Activated gamma-delta T cell treated with Interleukin-2 at 50 U/mL for 16 hours (primary cell): ENCODE measurements at regions not wholly inside any gene's neighbourhood (a gene's known extent, or its start where the extent isn't known, plus 50 kb on each side); places are given as distances from the start of the nearest gene placed in this dataset.
"Not testable (repeated sequence)": the region's sequence is repeated elsewhere in the genome, so short reads cannot be mapped to it uniquely, and the experiment has no call there.

ENCODE experiments used
- DNase-seq: peaks from one replicate; pipeline ENCODE4 v3.0.0-alpha.2; 2020

DNA sequence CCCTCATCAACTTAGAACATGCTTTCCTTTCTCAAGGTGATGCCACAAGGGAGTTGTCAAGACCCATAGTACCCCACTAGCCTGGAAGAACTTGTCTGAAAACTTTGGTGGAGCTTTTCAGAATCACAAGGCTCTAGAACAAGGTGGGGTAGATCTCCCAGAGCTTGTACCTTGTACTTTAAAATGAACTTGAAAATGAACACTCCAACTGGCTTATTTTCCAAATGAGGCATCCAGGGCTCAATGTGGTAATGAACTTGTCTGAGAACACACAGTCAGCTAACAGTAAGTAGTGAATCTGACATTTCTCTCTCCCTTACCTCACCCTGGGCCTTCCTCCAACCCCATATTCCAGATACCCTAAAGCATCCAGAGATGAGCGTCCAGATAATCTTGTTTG lies 81.8 kb upstream of the THBS1 start:
- no peak for DNase-seq

DNA sequence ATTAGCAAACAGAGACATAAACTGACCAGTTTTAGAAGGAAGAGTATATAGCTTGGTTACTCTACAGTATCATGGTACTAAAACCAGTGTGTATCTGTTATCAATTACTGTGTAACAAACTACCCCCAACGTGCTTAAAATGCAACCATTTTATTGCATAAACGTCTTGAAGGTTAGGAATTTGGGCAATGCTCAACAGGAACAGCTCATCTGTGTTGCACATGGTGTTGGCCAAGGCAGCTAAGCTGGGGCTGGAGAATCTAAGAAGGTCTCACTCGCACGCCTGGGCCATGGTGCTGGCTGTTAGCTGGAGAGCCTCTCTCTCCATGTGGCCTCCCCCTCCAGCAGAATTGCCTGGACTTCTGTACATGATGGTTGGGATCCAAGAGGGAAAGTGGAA lies 81.2 kb upstream of the THBS1 start:
- DNase-seq = no peak

DNA sequence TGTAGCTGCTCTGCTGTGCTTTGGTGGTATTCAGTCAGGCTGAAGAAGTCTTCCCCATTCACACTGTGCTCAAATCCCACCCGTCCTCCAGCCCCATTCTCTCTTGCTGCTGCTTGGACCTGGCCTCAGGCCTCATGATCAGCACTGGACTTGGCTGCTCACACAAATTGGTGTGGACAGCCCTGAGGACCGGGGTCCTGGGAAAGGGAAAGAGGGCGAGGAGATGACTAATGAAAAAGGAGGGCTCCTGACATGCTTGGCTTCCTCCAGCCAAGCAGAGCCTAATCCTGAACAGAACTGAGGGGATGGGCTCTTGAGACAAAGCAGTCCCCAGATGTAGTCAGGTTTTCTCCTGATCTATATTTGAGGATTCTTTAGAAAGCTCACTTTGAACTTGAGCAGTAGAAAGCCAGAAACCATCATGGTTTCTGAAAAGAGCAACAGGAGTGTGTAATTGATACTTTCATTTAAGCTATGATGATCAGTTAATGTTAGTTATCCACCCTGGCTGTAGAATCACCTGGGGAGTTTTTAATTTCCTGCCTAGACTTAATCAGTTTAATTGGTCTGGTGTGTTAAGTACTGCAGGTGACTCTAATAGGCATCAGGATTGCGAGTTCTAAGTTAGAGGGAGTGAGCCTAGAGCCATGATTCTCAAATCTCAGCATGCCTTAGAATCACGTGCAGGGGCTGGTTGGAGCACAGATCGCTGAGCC lies 79.4 kb upstream of the THBS1 start:
- DNase-seq = no peak

DNA sequence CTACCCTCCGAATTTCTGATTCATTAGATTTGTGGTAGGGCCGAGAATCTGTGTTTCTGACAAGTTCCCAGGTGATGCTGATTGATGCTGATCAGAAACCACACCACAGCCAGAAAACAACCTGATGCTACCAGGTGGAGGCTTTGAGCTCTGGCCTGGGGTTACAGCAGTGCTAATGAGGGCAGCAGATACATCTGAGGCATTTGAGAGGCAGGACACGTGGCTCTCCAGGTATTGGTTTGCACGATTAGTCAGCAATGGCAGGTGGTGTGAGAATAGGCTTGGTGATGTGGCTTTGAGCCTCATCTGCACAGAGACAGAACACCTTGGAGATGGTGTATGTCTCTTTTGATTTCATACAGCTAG lies 78.8 kb upstream of the THBS1 start:
- DNase-seq = no peak

DNA sequence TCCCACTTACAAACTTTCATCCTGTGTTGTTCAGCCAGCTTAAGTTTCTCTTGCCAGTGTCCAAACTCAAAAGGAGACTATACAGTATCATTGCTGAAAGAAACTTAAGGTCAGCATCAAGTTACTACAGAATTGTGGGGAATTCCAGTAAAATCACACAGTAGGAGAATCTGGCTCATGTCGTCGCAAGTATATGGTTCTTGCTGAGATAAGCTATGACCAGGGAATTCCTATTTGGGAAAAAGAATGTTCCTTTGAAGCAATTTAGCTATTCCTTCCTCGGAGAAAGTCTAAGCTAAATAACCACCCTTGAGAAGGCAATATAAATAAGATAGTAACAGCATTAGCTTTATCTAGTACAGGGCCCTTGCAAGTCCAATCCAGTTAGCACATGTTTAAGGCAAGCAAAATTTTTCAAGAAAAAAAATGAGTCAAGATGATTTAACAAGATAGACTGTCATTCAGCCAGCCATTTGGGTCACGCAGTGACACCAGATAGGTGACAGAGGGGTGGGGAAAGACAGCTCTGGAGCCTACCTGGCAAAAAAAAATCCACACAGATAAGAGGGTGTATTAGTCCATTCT lies 78.2 kb upstream of the THBS1 start:
- no peak for DNase-seq

DNA sequence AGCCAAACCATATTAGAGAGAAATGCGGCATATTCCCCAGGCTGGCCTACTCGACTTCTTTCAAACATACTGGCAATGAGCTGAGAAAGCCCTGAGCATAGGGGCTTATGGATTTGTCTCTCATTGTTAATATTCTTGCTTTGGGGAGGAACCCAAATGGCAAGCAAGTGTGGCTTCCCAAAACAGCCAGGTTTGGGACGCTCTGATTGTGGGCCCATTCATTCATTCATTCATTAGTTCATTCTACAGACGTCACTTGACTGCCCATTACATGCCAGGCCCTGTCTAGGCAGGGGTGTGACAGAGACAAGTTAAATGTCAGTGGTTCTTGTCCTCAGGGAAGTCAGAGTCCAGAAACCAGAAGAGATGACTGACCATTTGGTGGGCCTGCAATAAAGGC lies 77.4 kb upstream of the THBS1 start:
- DNase-seq = no peak

DNA sequence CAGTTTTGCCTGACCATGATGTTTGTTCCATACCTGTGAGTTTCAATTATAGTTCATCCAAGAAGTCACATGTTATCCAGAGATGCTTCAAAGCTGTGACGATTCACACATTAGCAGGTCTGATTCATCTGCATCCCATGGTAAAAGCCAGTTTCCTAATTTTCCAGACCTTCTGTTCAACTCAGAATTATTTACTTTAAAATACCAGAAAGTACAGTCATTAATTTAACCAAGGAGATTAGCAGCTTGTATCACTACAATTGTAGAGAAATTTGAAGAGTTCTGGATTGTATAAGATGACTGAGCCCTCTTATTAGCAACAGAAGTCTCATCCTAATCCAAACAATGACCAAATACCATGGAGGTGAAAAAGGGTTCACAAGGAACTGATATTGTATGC lies 76.1 kb upstream of the THBS1 start:
- DNase-seq = no peak

DNA sequence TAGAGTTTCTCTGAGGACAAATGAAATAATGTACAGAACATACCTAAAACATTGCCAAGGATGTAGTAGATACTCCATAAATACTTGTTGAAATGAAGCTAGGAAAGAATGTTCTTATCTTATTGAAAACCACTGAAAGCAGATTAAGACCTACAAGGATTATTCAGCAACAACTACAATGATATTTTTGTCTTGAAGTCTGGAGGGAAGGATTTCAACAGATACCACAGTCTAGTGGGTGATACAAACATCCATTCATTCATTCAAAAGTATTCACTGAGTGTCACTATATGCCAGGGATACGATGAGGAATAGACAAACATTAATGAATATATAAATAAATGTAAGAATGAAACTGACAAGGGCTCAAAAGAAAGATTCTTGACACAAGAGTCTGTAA lies 74.7 kb upstream of the THBS1 start:
- no peak for DNase-seq

DNA sequence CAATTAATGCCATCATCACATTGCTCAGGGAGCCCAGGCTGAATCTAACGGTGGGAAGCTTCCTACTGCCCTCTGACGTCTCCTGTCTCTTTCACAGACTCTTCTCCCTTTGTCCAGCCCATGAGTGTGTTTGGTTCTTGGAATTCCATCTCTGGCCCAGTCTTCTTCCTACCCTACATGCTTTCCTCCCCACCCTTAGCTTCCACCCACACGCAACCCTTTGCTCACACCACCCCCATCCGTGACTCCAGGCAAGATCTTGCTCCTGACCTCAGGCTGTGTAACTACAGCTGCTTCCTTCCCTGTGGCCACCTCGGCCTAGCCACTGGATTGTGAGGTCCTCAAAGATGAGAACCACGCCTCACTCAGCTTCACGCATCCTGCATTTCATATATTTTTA lies 72.3 kb upstream of the THBS1 start:
- DNase-seq = no peak

DNA sequence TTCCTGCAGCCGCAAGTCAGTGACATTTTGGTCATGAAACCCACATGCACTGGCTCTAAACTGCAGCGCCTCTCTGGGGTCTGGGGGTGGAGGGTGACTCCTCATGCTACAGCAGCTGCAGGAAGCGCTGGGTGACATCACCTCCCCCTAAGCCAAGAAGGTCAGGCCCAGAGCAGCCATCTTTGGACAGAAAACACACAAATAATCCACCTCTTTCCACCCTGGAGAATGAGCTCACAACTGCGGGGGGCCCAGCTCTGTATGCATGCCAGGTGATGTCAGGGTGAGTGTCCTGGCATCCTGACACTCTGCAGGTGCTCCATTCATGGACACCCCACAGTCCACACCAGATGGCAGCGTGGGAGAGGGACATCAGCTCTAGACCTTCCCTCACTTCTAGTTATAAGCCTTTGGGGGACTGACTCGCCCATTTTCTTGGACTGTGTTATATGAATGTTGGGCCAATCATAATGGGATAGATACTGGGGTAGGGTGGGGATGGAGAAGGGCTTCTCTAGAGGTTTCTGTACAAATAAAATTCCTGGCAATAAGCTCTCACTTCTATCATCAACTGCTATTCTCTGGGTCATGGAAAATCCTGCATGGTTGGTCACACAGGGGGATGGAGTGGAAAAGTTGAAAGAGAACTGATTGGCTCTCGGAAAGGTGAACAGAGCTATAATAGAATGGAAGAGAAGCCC lies 70.7 kb upstream of the THBS1 start:
- DNase-seq = no peak

DNA sequence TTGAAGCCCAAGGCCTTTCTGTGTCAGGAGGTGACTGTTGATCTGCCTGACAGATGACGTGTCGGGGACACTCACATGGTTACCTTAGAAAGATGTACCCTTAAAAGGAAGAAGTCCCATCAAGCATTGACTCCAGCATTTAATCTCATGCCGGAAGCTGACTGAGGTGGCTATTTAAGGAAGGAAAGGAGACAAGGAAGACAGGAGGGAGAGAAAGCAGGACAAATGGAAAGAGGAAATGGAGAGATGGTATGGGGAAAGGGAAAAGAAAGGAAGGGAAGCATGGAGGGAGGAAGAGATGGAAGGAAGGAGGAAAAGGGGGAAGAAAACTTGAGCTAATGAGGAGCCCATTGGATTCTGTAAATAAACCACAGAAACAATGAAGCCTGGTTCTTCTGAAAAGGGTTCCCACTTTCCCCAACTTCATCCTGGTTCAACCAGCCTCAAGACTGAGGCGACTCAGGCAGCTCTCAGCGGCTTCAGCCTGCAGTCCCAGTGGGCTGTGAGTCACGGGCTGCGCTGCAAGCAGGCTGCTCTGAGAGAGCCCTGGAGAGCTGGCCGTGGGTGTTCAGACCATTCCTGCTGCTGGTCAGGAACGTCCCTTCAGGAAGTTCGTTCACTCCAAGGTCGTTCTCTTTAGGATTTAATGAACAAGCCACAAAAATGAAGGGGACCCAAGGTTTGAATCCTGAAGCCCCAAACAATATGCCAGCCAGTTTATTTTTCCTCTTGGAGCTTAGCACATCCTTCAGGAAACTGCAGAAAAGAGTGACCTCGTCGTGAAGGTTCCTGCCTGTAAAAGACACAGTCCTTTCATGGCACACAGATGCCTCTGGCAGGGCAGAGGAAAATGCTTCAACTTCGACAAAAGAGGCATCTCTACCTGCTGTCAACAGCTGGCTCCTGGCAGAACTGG lies 69.6 kb upstream of the THBS1 start:
- no peak for DNase-seq

DNA sequence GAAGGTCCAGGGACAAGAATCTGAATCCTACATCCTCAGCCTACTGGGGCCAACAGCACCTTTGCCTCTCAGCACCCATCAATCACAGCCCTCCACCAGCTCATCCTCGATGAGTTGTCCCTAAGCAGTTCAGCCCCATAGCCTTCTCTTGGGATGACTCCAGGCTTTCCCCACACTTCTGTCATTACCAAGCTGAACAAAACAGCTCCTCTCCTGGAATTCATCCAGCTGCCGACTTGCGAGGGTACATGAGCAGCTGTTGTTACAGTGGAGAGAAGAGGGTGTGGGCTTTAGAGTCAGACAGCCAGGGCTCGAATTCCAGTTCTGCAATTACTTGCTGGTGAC lies 69.0 kb upstream of the THBS1 start:
- DNase-seq = no peak

DNA sequence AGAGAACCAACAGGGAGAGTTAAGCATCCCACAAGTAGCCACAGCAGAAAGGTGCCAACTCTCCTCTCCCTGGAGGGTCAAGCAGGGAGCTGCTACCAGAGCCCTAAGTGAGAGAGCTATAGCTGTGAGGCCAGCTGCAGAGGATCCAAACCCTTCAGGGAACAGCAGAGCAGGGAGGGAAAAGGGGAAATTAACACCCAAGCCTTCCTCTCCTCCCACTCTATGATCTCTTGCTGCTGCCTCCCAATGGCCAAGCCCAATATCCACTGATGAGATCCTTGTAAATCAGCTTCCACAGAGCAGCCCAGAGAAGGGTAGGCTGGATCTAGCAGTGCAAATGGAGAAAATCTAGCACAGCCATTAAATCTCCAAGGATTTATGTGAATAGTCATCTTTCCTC lies 68.2 kb upstream of the THBS1 start:
- no peak for DNase-seq

DNA sequence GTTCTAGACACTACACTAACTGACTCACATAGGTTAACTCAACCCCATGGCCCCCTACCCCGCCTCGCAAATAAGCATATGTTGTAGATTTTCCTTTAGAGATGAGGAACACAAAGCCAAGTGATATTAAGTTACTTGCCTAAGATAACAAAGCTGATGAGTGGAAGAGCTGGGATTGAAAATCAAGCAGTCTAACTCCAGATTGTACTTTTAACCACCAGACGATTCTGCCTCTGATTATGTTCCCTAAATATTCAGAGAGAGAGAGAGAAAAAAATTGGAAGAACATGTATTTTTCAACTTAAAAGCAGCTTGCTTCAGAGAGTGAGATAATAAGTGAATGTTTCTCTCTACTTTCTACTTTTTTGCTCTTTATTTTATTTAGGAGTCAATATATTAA lies 66.9 kb upstream of the THBS1 start:
- no peak for DNase-seq

DNA sequence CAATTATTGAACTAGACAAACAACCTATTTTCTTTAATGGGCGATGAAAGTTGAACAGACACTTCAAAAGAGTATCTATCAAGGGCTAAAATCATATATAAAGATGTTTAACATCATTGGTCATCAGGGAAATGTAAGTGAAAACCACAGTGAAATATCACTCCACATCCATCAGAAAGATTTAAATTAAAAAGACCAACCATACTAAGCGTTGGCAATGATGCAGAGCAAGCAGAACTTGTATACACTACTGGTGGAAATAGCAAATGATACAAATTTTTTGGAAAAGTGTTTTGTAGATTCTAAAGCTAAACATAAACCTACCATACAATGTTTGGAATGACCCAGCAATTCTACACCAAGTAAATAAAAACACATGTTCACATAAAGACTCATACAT lies 65.9 kb upstream of the THBS1 start:
- DNase-seq = no peak

DNA sequence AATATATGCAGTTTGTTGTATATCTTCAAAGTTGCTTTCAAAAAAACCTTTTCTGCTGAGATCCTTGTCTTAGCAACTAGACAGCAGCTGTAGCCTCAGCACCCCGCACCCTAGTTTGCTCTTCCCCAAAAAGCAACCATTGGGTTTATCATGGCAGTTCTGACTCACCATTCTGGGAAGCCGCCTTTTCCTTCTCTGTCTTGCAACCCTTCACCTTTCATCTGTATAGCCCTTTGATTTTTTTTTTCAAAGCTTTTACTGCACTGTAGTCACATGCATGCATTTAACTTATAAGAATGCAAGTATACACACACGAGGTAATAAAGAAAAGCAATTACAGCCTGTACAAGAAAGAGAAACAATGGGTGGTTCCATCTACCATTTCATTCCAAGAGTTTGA lies 65.1 kb upstream of the THBS1 start:
- DNase-seq = no peak

DNA sequence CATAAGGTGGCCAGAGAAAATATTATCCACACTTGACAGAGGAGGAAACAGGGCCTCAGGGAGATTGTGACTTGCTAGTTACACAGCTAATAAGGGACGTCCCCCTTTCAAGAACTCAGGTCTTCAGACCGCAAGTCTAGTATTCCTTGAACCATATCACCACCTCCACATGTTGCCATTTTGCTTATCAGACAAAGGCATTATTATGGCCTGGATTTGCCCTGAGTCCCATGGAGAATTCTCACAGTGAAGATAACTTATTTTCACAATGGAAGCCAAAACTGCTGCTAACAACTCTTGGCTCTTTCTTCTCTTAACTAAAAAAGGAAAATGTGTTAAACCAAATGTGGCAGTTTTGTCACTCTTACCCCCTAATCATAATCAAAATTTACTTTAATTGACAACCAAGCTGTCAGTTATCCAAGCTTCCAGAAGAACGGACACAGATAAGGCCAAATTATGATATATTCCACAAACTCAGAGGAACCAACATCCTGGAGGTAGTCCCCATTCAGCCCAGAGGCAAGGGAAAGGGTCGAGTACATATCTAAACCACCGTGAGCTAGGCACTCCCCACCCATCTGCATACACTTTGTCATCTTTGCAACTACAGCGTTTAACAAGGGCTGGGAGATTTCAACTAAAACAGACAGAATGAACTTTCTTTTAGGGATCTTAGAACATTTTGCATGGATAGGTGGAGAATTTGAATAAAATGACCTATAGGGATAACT lies 63.6 kb upstream of the THBS1 start:
- no peak for DNase-seq

DNA sequence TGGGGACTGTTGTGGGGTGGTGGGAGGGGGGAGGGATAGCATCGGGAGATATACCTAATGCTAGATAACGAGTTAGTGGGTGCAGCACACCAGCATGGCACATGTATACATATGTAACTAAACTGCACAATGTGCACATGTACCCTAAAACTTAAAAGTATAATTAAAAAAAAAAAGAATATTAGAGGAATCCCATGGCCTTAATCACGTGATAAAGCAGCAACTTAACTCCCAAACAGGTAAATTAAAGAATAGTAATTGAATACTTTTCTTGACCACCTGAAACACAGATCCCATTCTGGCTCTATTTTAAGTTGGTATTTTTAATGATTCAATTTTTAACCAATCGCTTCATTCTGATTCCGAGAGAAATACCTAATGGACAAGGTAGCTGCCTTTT lies 56.9 kb upstream of the THBS1 start:
- DNase-seq = not testable (repeated sequence)

DNA sequence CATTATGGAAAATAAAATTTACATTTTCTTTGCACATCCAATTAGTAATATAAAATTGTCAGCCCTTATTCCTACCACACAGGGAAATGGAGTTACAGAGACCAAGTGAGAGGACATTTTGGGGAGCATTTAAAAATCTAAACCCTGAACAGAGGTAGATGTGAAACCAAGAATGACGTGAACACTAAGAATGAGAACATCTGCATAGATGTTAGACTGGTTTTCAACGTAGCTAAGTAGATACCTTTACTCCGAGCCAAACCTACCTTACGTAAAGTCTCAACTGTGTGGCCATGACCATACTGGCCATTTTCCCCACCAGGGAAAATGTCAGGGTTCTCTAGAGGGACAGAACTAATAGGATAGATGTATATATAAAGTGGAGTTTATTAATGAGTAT lies 51.4 kb upstream of the THBS1 start:
- DNase-seq = no peak

DNA sequence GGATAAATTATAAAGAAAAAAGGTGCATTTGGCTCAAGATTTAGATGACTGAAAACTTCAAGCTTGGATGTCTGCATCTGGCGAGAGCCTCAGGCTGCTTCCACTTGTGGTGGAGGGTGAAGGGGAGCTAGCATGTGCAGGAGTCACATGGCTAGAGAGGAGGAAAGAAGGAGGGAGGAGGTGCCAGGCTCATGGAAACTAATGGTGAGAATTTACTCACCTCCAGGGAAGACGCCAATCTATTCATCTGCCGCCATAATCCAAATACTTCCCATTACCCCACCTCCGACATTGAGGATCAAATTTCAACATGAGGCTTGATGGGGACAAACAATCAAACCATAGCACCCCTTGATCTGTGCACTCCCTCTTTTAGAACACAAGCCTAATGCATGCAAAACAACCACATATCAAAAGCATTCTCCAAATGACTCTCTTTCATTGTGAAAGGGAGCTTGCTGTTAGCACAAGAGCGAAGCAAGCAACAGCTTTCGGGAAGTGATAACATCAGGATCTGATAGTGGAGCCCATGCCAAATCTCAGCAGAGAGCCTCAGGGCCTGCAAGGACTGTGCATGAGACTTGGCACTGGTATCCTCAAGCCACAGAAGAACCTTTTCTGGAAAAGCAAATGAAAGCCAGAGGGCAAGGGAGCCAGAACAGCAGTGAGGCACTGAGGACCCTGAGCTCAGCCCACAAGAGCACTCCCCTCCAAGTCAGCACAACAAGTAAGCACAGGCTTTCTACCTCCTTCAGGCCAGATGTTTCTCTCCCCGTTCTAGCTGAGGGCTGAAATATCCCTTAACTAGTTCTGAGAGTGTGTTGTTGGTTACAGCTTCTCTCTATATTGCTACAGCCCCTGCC lies 50.2 kb upstream of the THBS1 start:
- DNase-seq = no peak
